ENCODE measurements at regions not wholly inside any gene's neighbourhood (a gene's known extent, or its start where the extent isn't known, plus 50 kb on each side); places are given as distances from the start of the nearest gene placed in this dataset.

DNA sequence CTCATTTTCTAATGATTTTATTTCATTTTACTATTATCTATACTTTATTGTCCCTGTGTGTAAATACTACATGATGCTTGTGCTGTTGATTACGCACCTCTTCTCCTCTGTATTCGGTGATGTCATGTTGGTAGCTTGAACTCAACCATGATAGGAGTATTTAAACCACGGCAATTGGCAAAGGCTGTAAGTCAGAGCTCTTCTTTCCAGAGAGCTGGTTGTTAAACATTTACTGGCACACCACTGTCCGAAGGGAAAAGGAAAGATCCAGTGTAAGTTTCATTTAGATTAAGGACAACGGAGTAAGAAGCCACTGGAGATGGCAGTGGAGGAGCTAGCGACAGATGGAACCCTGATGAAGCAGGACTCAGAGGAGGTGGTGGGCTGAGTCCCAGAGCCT, 93.4 kb upstream of the KCNE2 start:
- CTCF ChIA-PET, result no interaction called here
- POLR2A ChIA-PET, result no interaction called here
- TF ChIP-seq FOXK2 (IDR thresholded peaks at IDR 0.05) (no peak), SP1 (IDR thresholded peaks at IDR 0.05) (no peak), ELF4 (IDR thresholded peaks at IDR 0.05) (no peak), CTBP1 (IDR thresholded peaks at IDR 0.05; ENCODE audit: borderline replicate concordance) (no peak)
- DNase-seq (ENCODE audit: extremely low spot score), result no peak

DNA sequence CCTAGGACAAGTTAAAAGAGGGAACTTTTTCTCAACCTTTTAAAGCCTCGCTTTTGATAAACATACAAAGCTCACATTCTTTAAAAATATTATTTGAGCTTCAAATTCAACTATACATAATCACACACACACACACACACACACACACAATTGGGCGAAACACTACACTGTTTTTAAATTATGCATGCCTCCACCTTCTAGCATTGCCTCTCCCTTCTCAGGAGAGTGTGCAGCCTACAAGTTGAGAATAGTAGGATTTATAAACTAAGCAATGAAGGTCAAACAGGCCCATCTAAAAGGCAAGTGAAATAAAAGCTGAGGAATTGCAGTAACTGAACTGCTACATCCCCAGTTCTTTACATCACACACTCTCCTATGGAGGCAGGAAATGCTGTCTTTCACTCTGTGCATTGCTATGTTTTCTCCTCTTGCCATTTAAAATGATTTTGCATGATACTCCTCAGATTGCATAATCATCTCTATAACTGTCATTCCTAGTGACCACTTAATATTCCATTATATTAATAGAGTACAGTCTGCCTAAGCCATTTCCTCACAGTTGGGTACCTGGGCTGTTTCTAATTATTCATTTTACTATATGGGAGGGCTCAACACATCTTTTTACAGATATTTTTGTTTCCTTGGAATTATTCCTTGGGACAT, 92.5 kb upstream of the KCNE2 start:
- no peak for DNase-seq (ENCODE audit: extremely low spot score)
- ChIA-PET POLR2A (no interaction called here), CTCF (no interaction called here)
- TF ChIP-seq BHLHE40 (IDR thresholded peaks at IDR 0.05; ENCODE audit: borderline replicate concordance) (no peak), SP1 (IDR thresholded peaks at IDR 0.05) (no peak), CTBP1 (IDR thresholded peaks at IDR 0.05; ENCODE audit: borderline replicate concordance) (no peak), FOXK2 (IDR thresholded peaks at IDR 0.05) (no peak), SUZ12 (IDR thresholded peaks at IDR 0.05) (no peak), ZNF384 (IDR thresholded peaks at IDR 0.05) (no peak)
- TF ChIP-seq, protein P1, sequence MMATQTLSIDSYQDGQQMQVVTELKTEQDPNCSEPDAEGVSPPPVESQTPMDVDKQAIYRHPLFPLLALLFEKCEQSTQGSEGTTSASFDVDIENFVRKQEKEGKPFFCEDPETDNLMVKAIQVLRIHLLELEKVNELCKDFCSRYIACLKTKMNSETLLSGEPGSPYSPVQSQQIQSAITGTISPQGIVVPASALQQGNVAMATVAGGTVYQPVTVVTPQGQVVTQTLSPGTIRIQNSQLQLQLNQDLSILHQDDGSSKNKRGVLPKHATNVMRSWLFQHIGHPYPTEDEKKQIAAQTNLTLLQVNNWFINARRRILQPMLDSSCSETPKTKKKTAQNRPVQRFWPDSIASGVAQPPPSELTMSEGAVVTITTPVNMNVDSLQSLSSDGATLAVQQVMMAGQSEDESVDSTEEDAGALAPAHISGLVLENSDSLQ (IDR thresholded peaks at IDR 0.05), result no peak

- CTCF ChIA-PET, result no interaction called here
- POLR2A ChIA-PET, result no interaction called here
- TF ChIP-seq FOXK2 (IDR thresholded peaks at IDR 0.05) (no peak), CTBP1 (IDR thresholded peaks at IDR 0.05; ENCODE audit: borderline replicate concordance) (no peak), L3MBTL2 (conservative IDR thresholded peaks at IDR 0.05) (no peak), BHLHE40 (IDR thresholded peaks at IDR 0.05; ENCODE audit: borderline replicate concordance) (no peak), SP1 (IDR thresholded peaks at IDR 0.05) (no peak), SUZ12 (IDR thresholded peaks at IDR 0.05) (no peak), NFRKB (IDR thresholded peaks at IDR 0.05) (no peak), FOXM1 (IDR thresholded peaks at IDR 0.05; ENCODE audit: borderline replicate concordance) (no peak), ELF4 (IDR thresholded peaks at IDR 0.05) (no peak)
- TF ChIP-seq, protein P1 (IDR thresholded peaks at IDR 0.05), result no peak
- no peak for DNase-seq (ENCODE audit: extremely low spot score)
Observed at GRCh38 chr21:34272321-34272720, 91.5 kb upstream of the KCNE2 start.

- CTCF ChIA-PET, result no interaction called here
- POLR2A ChIA-PET, result no interaction called here
- TF ChIP-seq L3MBTL2 (conservative IDR thresholded peaks at IDR 0.05) (no peak), FOXM1 (IDR thresholded peaks at IDR 0.05; ENCODE audit: borderline replicate concordance) (no peak), ZNF384 (IDR thresholded peaks at IDR 0.05) (no peak), TARDBP (IDR thresholded peaks at IDR 0.05) (no peak), FOXK2 (IDR thresholded peaks at IDR 0.05) (no peak), LEF1 (IDR thresholded peaks at IDR 0.05; ENCODE audit: borderline replicate concordance) (no peak), FOXA1 (IDR thresholded peaks at IDR 0.05) (no peak), ELF4 (IDR thresholded peaks at IDR 0.05) (no peak), NFRKB (IDR thresholded peaks at IDR 0.05) (no peak), ARNT (IDR thresholded peaks at IDR 0.05) (no peak), BHLHE40 (IDR thresholded peaks at IDR 0.05; ENCODE audit: borderline replicate concordance) (no peak), CTBP1 (IDR thresholded peaks at IDR 0.05; ENCODE audit: borderline replicate concordance) (no peak), HDGF (IDR thresholded peaks at IDR 0.05; ENCODE audit: borderline replicate concordance) (no peak)
- TF ChIP-seq, protein P1 (IDR thresholded peaks at IDR 0.05), result no peak
- DNase-seq (ENCODE audit: extremely low spot score), result no peak
Observed at GRCh38 chr21:34274001-34274400, 89.8 kb upstream of the KCNE2 start.

- DNase-seq (ENCODE audit: extremely low spot score), result no peak
- POLR2A ChIA-PET, result no interaction called here
- CTCF ChIA-PET, result interaction anchor here (0.7 kb wide), 1 partner anchor 57 kb away, joined by 5 read pairs; no protein-coding TSS in a partner anchor
- no peak for TF ChIP-seq ZNF384 (IDR thresholded peaks at IDR 0.05)
- no peak for TF ChIP-seq ELF4 (IDR thresholded peaks at IDR 0.05)
- TF ChIP-seq, protein P1 (IDR thresholded peaks at IDR 0.05), result no peak
- no peak for TF ChIP-seq SUZ12 (IDR thresholded peaks at IDR 0.05)
- no peak for TF ChIP-seq CTBP1 (IDR thresholded peaks at IDR 0.05; ENCODE audit: borderline replicate concordance)
- TF ChIP-seq FOXK2 (IDR thresholded peaks at IDR 0.05), result no peak
- no peak for TF ChIP-seq LEF1 (IDR thresholded peaks at IDR 0.05; ENCODE audit: borderline replicate concordance)
- TF ChIP-seq FOXM1 (IDR thresholded peaks at IDR 0.05; ENCODE audit: borderline replicate concordance), result no peak
- no peak for TF ChIP-seq L3MBTL2 (conservative IDR thresholded peaks at IDR 0.05)
- TF ChIP-seq TARDBP (IDR thresholded peaks at IDR 0.05), result no peak
- TF ChIP-seq HDGF (IDR thresholded peaks at IDR 0.05; ENCODE audit: borderline replicate concordance), result no peak
- TF ChIP-seq FOXA1 (IDR thresholded peaks at IDR 0.05), result no peak
- no peak for TF ChIP-seq ARNT (IDR thresholded peaks at IDR 0.05)
Observed at GRCh38 chr21:34276711-34277425, 86.9 kb upstream of the KCNE2 start.

GRCh38 chr21:34278451-34278850, 85.4 kb upstream of the KCNE2 start:
- ChIA-PET CTCF (no interaction called here), POLR2A (no interaction called here)
- DNase-seq (ENCODE audit: extremely low spot score), result no peak
- no peak for TF ChIP-seq CTBP1 (IDR thresholded peaks at IDR 0.05; ENCODE audit: borderline replicate concordance)
- no peak for TF ChIP-seq SUZ12 (IDR thresholded peaks at IDR 0.05)
- no peak for TF ChIP-seq LEF1 (IDR thresholded peaks at IDR 0.05; ENCODE audit: borderline replicate concordance)
- TF ChIP-seq NFRKB (IDR thresholded peaks at IDR 0.05), result no peak
- TF ChIP-seq SP1 (IDR thresholded peaks at IDR 0.05), result no peak
- TF ChIP-seq BHLHE40 (IDR thresholded peaks at IDR 0.05; ENCODE audit: borderline replicate concordance), result no peak
- TF ChIP-seq L3MBTL2 (conservative IDR thresholded peaks at IDR 0.05), result no peak
- TF ChIP-seq, protein P1 (IDR thresholded peaks at IDR 0.05), result no peak
- no peak for TF ChIP-seq FOXK2 (IDR thresholded peaks at IDR 0.05)
- no peak for TF ChIP-seq ARNT (IDR thresholded peaks at IDR 0.05)
- TF ChIP-seq HDGF (IDR thresholded peaks at IDR 0.05; ENCODE audit: borderline replicate concordance), result no peak
- no peak for TF ChIP-seq TARDBP (IDR thresholded peaks at IDR 0.05)
- TF ChIP-seq FOXA1 (IDR thresholded peaks at IDR 0.05), result no peak
- TF ChIP-seq ELF4 (IDR thresholded peaks at IDR 0.05), result no peak
- TF ChIP-seq ZNF384 (IDR thresholded peaks at IDR 0.05), result no peak
